ENCODE measurements at regions not wholly inside any gene's neighbourhood (a gene's known extent, or its start where the extent isn't known, plus 50 kb on each side); places are given as distances from the start of the nearest gene placed in this dataset.

DNA sequence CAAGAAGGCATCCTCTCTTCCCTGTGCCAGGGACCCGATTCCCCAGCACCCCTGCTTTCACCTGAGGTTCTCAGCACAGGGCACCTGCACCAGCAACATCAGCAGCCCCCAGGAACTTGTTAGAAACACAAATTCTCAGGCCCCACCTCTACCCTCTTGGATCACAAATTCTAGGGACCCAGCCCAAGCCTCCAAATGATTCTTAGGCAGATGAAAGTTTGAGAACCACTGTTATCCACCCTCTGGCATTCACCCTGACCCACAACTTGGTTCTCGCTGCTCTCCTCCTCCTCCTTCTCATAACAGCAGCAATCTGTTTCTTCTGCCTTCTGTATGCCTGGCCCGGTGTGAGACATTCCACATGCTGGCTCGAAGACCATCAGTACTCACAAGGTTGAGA, 60.3 kb upstream of the HIVEP3 start:
- TF ChIP-seq, protein P1, sequence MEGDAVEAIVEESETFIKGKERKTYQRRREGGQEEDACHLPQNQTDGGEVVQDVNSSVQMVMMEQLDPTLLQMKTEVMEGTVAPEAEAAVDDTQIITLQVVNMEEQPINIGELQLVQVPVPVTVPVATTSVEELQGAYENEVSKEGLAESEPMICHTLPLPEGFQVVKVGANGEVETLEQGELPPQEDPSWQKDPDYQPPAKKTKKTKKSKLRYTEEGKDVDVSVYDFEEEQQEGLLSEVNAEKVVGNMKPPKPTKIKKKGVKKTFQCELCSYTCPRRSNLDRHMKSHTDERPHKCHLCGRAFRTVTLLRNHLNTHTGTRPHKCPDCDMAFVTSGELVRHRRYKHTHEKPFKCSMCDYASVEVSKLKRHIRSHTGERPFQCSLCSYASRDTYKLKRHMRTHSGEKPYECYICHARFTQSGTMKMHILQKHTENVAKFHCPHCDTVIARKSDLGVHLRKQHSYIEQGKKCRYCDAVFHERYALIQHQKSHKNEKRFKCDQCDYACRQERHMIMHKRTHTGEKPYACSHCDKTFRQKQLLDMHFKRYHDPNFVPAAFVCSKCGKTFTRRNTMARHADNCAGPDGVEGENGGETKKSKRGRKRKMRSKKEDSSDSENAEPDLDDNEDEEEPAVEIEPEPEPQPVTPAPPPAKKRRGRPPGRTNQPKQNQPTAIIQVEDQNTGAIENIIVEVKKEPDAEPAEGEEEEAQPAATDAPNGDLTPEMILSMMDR (conservative IDR thresholded peaks at IDR 0.05; ENCODE audit: low read depth, low read length) = no peak
- TF ChIP-seq EZH2 (IDR thresholded peaks at IDR 0.05; ENCODE audit: borderline replicate concordance, low read depth, low read length, poor library complexity, severe bottlenecking) = no peak
